Right ventricle myocardium superior (tissue), 1 donor: ENCODE measurements at regions not wholly inside any gene's neighbourhood (a gene's known extent, or its start where the extent isn't known, plus 50 kb on each side); places are given as distances from the start of the nearest gene placed in this dataset.

Source experiments
- ATAC-seq: fragments of 200-7000 bp; cut with Tn5 transposase; one replicate; pipeline ENCODE4 v1.9.1; 2020; ENCODE audit warnings: mild to moderate bottlenecking; ENCODE audit not compliant: poor library complexity
- DNase-seq: peaks from one replicate; pipeline ENCODE4 v3.0.0-alpha.2; 2020
- intact Hi-C: fragments of 100-400 bp; cut with DNase I; formaldehyde crosslinking; loops from one replicate; pipeline ENCODE4 v1.11.2; 2022
- donor health status: DM: no; HTN: yes; CAD: no; lungs with severe emphysema.

- no peak for DNase-seq
- intact Hi-C loops = loop anchor here (5.0 kb wide), 1 partner anchor 253 kb away; no protein-coding TSS in a partner anchor
- ATAC-seq = no peak
Observed at GRCh38 chr9:2243666-2244555, 228.8 kb downstream of the SMARCA2 start.

GRCh38 chr9:2247340-2247739 is 232.2 kb downstream of the SMARCA2 start:
- intact Hi-C loops = no loop called here
- no peak for DNase-seq
- ATAC-seq = no peak

GRCh38 chr9:2248768-2249265 is 233.7 kb downstream of the SMARCA2 start:
- DNase-seq = no peak
- intact Hi-C loops = no loop called here
- no peak for ATAC-seq

GRCh38 chr9:2253636-2254580 is 238.8 kb downstream of the SMARCA2 start:
- DNase-seq (no peak), ATAC-seq (no peak)
- intact Hi-C loops = no loop called here

GRCh38 chr9:2255128-2255527 is 240.0 kb downstream of the SMARCA2 start:
- intact Hi-C loops = no loop called here
- ATAC-seq = no peak
- DNase-seq = no peak

GRCh38 chr9:2257248-2257929 is 242.2 kb downstream of the SMARCA2 start:
- intact Hi-C loops = no loop called here
- ATAC-seq (no peak), DNase-seq (no peak)

GRCh38 chr9:2260417-2261306 is 245.5 kb downstream of the SMARCA2 start:
- DNase-seq = no peak
- intact Hi-C loops = no loop called here
- ATAC-seq = no peak

- DNase-seq = no peak
- no peak for ATAC-seq
- intact Hi-C loops = no loop called here
Observed at GRCh38 chr9:2261421-2262103, 246.4 kb downstream of the SMARCA2 start.

GRCh38 chr9:2262386-2263071 is 247.4 kb downstream of the SMARCA2 start:
- intact Hi-C loops = no loop called here
- ATAC-seq = no peak
- DNase-seq = no peak

- intact Hi-C loops = no loop called here
- DNase-seq = no peak
- ATAC-seq = no peak
Observed at GRCh38 chr9:2263111-2263510, 248.0 kb downstream of the SMARCA2 start.

- intact Hi-C loops = no loop called here
- no peak for DNase-seq
- no peak for ATAC-seq
Observed at GRCh38 chr9:2263665-2264064, 248.5 kb downstream of the SMARCA2 start.

- ATAC-seq = no peak
- DNase-seq = no peak
- intact Hi-C loops = no loop called here
Observed at GRCh38 chr9:2264081-2264480, 248.9 kb downstream of the SMARCA2 start.

- ATAC-seq (peak; percentile 95), DNase-seq (peak; percentile 57)
Observed at GRCh38 chr9:2267181-2267745, 252.1 kb downstream of the SMARCA2 start.

GRCh38 chr9:2269778-2270177 is 254.6 kb downstream of the SMARCA2 start:
- intact Hi-C loops = no loop called here
- ATAC-seq (no peak), DNase-seq (no peak)

More at GRCh38 chr9:2267181-2267745, 252.1 kb downstream of the SMARCA2 start:
- intact Hi-C loops = no loop called here

- intact Hi-C loops = no loop called here
- DNase-seq = no peak
- ATAC-seq = no peak
Observed at GRCh38 chr9:2270565-2270964, 255.4 kb downstream of the SMARCA2 start.

- DNase-seq (peak; percentile 57), ATAC-seq (peak; percentile 26)
- intact Hi-C loops = no loop called here
Observed at GRCh38 chr9:2271426-2271825, 256.3 kb downstream of the SMARCA2 start.
